HepG2 (cell line): ENCODE measurements at regions not wholly inside any gene's neighbourhood (a gene's known extent, or its start where the extent isn't known, plus 50 kb on each side); places are given as distances from the start of the nearest gene placed in this dataset.

Experiments used
- ATAC-seq: fragments of 200-7000 bp; cut with Tn5 transposase; 3 replicates; pipeline ENCODE4 v1.9.1; 2020; ENCODE audit warnings: mild to moderate bottlenecking, moderate library complexity
- BruUV-seq: library from RNA; stranded (reverse); fragments of 400-500 nt; replicated peaks from 2 replicates; lab custom pipeline; 2021; lab: Mats Ljungman, UMichigan
- CTCF ChIA-PET: fragments of 300-600 bp; formaldehyde crosslinking; extraction: SDS; loops from one replicate; lab custom pipeline; 2021; ENCODE audit warnings: low total read pairs, inconsistent platforms, low intra/inter-chr PET ratio; lab: Yijun Ruan, JAX
- POLR2A ChIA-PET: fragments of 350-600 bp; sonication (Branson Sonifier 250); formaldehyde crosslinking; loops from one replicate; lab custom pipeline; 2020; ENCODE audit warnings: antibody characterized with exemption, inconsistent platforms; lab: Yijun Ruan, JAX
- DNase-seq: peaks from one replicate; pipeline ENCODE4 v3.0.0-alpha.2; 2015; ENCODE audit warnings: low spot score
- FAIRE-seq: peaks from 3 replicates; lab custom pipeline; 2011; peaks lifted over from hg19 to GRCh38; lab: Jason Lieb, UNC
- H2AFZ ChIP-seq: one replicate; pipeline ENCODE4 v1.6.1; 2011; ENCODE audit warnings: low read length, inconsistent platforms
- H3K27ac ChIP-seq: fragments of 300-600 bp; 3 replicates; pipeline ENCODE4 v1.8.0; 2011; ENCODE audit warnings: mixed run types, mild to moderate bottlenecking, mixed read lengths, low read length, inconsistent platforms; ENCODE audit not compliant: insufficient read depth; ENCODE audit errors: extremely low read length
- H3K27me3 ChIP-seq, 2 experiments: fragments of 200-600 bp in 1 of 2; 2 replicates in 1 of 2; 3 replicates in 1 of 2; pipeline versions ENCODE4 v1.6.0 to v1.8.0; 2011; ENCODE audit warnings: low read length in 2 of 2, mild to moderate bottlenecking in 2 of 2, moderate library complexity in 2 of 2, inconsistent platforms in 1 of 2; ENCODE audit not compliant: insufficient read depth in 2 of 2, control insufficient read depth in 1 of 2
- H3K36me3 ChIP-seq, 2 experiments: fragments of 200-600 bp in 1 of 2; replicated peaks in 1 of 2; 2 replicates in 1 of 2; 3 replicates in 1 of 2; pipeline versions ENCODE4 v1.5.1 to v1.8.0; 2011; ENCODE audit warnings: low read length in 2 of 2, inconsistent platforms in 1 of 2; ENCODE audit not compliant: insufficient read depth in 2 of 2, control insufficient read depth in 1 of 2
- H3K4me1 ChIP-seq: 2 replicates; pipeline ENCODE4 v1.5.1; 2012; ENCODE audit warnings: low read length, inconsistent platforms; ENCODE audit not compliant: insufficient read depth
- H3K4me2 ChIP-seq: 2 replicates; pipeline ENCODE4 v1.6.0; 2011; ENCODE audit warnings: low read depth, low read length, inconsistent platforms
- H3K4me3 ChIP-seq, 3 experiments: fragments of 200-600 bp in 1 of 3; sonication (generic), shearing (Covaris generic) in 1 of 3; replicated peaks in 1 of 3; 2 replicates each; pipeline ENCODE4 v1.5.1; 2011 to 2016; ENCODE audit warnings: low read length in 3 of 3, inconsistent platforms in 2 of 3, low read depth in 2 of 3, mild to moderate bottlenecking in 2 of 3, control low read depth in 1 of 3, mixed read lengths in 1 of 3; ENCODE audit not compliant: insufficient read depth in 1 of 3
- H3K79me2 ChIP-seq: one replicate; pipeline ENCODE4 v1.6.1; 2011; ENCODE audit warnings: low read length, inconsistent platforms; ENCODE audit not compliant: insufficient read depth
- H3K9ac ChIP-seq: 2 replicates; pipeline ENCODE4 v1.6.0; 2011; ENCODE audit warnings: mild to moderate bottlenecking, low read depth, low read length, inconsistent platforms; ENCODE audit not compliant: insufficient read depth
- H3K9me3 ChIP-seq: 2 replicates; pipeline ENCODE4 v1.5.1; 2012; ENCODE audit warnings: mild to moderate bottlenecking, low read length
- H4K20me1 ChIP-seq: 2 replicates; pipeline ENCODE4 v1.6.0; 2011; ENCODE audit warnings: inconsistent platforms, mild to moderate bottlenecking, low read length, moderate library complexity; ENCODE audit not compliant: insufficient read depth
- ELF1 ChIP-seq: sonication (generic); formaldehyde crosslinking; IDR thresholded peaks from 2 replicates; pipeline ENCODE4 v1.4.0; 2020; ENCODE audit warnings: missing genetic modification reagents
- FUBP1 ChIP-seq: sonication (generic); formaldehyde crosslinking; IDR thresholded peaks from 2 replicates; pipeline ENCODE4 v1.5.1; 2020; ENCODE audit warnings: missing genetic modification reagents, mild to moderate bottlenecking, borderline replicate concordance
- GATA4 ChIP-seq: sonication (generic); IDR thresholded peaks from 2 replicates; pipeline ENCODE4 v1.6.1; 2016; ENCODE audit warnings: antibody characterized with exemption, low read depth, borderline replicate concordance
- IRF9 ChIP-seq: sonication (generic); formaldehyde crosslinking; IDR thresholded peaks from 2 replicates; pipeline ENCODE4 v1.8.0; 2022; ENCODE audit warnings: missing genetic modification reagents, mild to moderate bottlenecking, borderline replicate concordance
- PBX3 ChIP-seq: sonication (generic); formaldehyde crosslinking; IDR thresholded peaks from 2 replicates; pipeline ENCODE4 v1.8.1; 2023; ENCODE audit warnings: missing genetic modification reagents, inconsistent platforms, borderline replicate concordance
- ZNF878 ChIP-seq: sonication (generic); formaldehyde crosslinking; IDR thresholded peaks from 2 replicates; pipeline ENCODE4 v1.8.1; 2023; ENCODE audit warnings: mild to moderate bottlenecking, missing genetic modification reagents, moderate library complexity
- WGBS: methylation state at CpG from one replicate; pipeline ENCODE4 v1.1.6; 2017; ENCODE audit warnings: low lambda C conversion rate; 5-methylcytosine and 5-hydroxymethylcytosine counted together
- in situ Hi-C: cut with HindIII; loops from 2 replicates; pipeline ENCODE4 v1.10.0; 2017; ENCODE audit warnings: low pct_unique_long_range_greater_than_20kb; ENCODE audit not compliant: extremely low pct_ligation_motif_present
- intact Hi-C: fragments of 100-400 bp; cut with micrococcal nuclease; formaldehyde crosslinking; loops from one replicate; pipeline ENCODE4 v1.10.0; 2022; ENCODE audit not compliant: unreplicated experiment

GRCh38 chr4:56733352-56733751, 52.3 kb upstream of the HOPX start:
- no peak overlapping the region for H3K9ac ChIP-seq
- TF ChIP-seq IRF9 (CRISPR knock-in tag), result no peak
- no peak for TF ChIP-seq PBX3 (CRISPR knock-in tag)
- no peak for TF ChIP-seq FUBP1 (CRISPR knock-in tag)
- TF ChIP-seq ELF1 (CRISPR knock-in tag), result no peak
- TF ChIP-seq GATA4, result no peak
- TF ChIP-seq ZNF878 (CRISPR knock-in tag), result no peak
- H3K36me3 ChIP-seq, result no peaks in the 10 kb centered on the region
- CTCF ChIA-PET, result no interaction called here
- intact Hi-C loops (no loop called here), in situ Hi-C loops (no loop called here)
- POLR2A ChIA-PET, result no interaction called here
- H3K4me3 ChIP-seq, result no peak overlapping the region
- no peaks in the 10 kb centered on the region for H3K9me3 ChIP-seq
- WGBS, result 35% methylated on average over 3 of the region's 5 CpGs
- no peak for ATAC-seq
- H3K4me1 ChIP-seq, result no peaks in the 10 kb centered on the region
- no peaks in the 10 kb centered on the region; a peak in 2 of 5 replicates for H3K27me3 ChIP-seq
- BruUV-seq, result no TSS peak
- H3K79me2 ChIP-seq, result no peaks in the 10 kb centered on the region
- H3K4me2 ChIP-seq, result no peak overlapping the region
- no peak for DNase-seq
- H3K27ac ChIP-seq, result no peak overlapping the region
- no peak overlapping the region for H2AFZ ChIP-seq
- H4K20me1 ChIP-seq, result no peaks in the 10 kb centered on the region
- FAIRE-seq, result no peak
